Stimulated activated CD8-positive, alpha-beta memory T cell treated with anti-CD3 and anti-CD28 coated beads, Interleukin-7, amount 100 ng/mL, for 48 hours (primary cell): ENCODE measurements at regions not wholly inside any gene's neighbourhood (a gene's known extent, or its start where the extent isn't known, plus 50 kb on each side); places are given as distances from the start of the nearest gene placed in this dataset.

Experiments used
- DNase-seq, 2 donors: peaks; one replicate each; pipeline ENCODE4 v3.0.0-alpha.2; 2020; ENCODE audit warnings: low read depth in 1 of 2; ENCODE audit errors: extremely low read depth in 1 of 2

GRCh38 chr17:71402007-71402406 lies 718.8 kb upstream of the SOX9 start:
- DNase-seq = no peak

- DNase-seq = no peak
Measured at GRCh38 chr17:71402661-71403141, 718.1 kb upstream of the SOX9 start.

- no peak for DNase-seq
Measured at GRCh38 chr17:71405101-71405500, 715.7 kb upstream of the SOX9 start.

- DNase-seq = no peak
Measured at GRCh38 chr17:71407981-71408380, 712.8 kb upstream of the SOX9 start.

GRCh38 chr17:71409137-71409536 lies 711.7 kb upstream of the SOX9 start:
- DNase-seq = no peak

GRCh38 chr17:71409712-71410111 lies 711.1 kb upstream of the SOX9 start:
- no peak for DNase-seq

GRCh38 chr17:71412803-71413202 lies 708.0 kb upstream of the SOX9 start:
- DNase-seq = no peak

- no peak for DNase-seq
Measured at GRCh38 chr17:71413935-71414334, 706.9 kb upstream of the SOX9 start.

- DNase-seq = no peak
Measured at GRCh38 chr17:71417142-71417541, 703.7 kb upstream of the SOX9 start.

- no peak for DNase-seq
Measured at GRCh38 chr17:71422968-71423367, 697.9 kb upstream of the SOX9 start.

- no peak for DNase-seq
Measured at GRCh38 chr17:71423871-71424546, 696.8 kb upstream of the SOX9 start.

GRCh38 chr17:71427801-71428200 lies 693.0 kb upstream of the SOX9 start:
- DNase-seq = no peak

GRCh38 chr17:71428897-71429296 lies 691.9 kb upstream of the SOX9 start:
- no peak for DNase-seq

GRCh38 chr17:71430281-71430680 lies 690.5 kb upstream of the SOX9 start:
- DNase-seq = no peak

GRCh38 chr17:71431146-71431545 lies 689.7 kb upstream of the SOX9 start:
- no peak for DNase-seq

- no peak for DNase-seq
Measured at GRCh38 chr17:71432378-71433315, 688.2 kb upstream of the SOX9 start.

- DNase-seq = no peak
Measured at GRCh38 chr17:71434716-71435115, 686.1 kb upstream of the SOX9 start.

- DNase-seq = no peak
Measured at GRCh38 chr17:71436479-71436878, 684.3 kb upstream of the SOX9 start.

GRCh38 chr17:71437166-71437565 lies 683.7 kb upstream of the SOX9 start:
- DNase-seq = no peak

GRCh38 chr17:71438631-71439146 lies 682.1 kb upstream of the SOX9 start:
- DNase-seq = no peak

GRCh38 chr17:71440513-71440912 lies 680.3 kb upstream of the SOX9 start:
- DNase-seq = no peak

GRCh38 chr17:71441098-71441497 lies 679.7 kb upstream of the SOX9 start:
- DNase-seq = no peak
